Tibial artery (tissue), 4 donors: ENCODE measurements at regions not wholly inside any gene's neighbourhood (a gene's known extent, or its start where the extent isn't known, plus 50 kb on each side); places are given as distances from the start of the nearest gene placed in this dataset.
A peak's percentile ranks its signal among the peaks of the same experiment; 100 is the strongest.

Source experiments
- DNase-seq, 2 donors: peaks; one replicate each; pipeline ENCODE4 v3.0.0-alpha.2; 2019
- H3K27ac ChIP-seq, 2 donors: fragments of 200-600 bp; sonication (generic) in 1 of 2; 1 replicate in 1 of 2; 2 replicates in 1 of 2; pipeline ENCODE4 v1.5.1; 2018 to 2019; ENCODE audit warnings: mild to moderate bottlenecking in 1 of 2
- H3K27me3 ChIP-seq, 2 donors: fragments of 200-600 bp; sonication (generic) in 1 of 2; one replicate each; pipeline versions ENCODE4 v1.5.1 to v1.6.0; 2016 to 2019
- H3K36me3 ChIP-seq, 3 donors: fragments of 200-600 bp; sonication (generic) in 2 of 3; one replicate each; pipeline ENCODE4 v1.5.1; 2016 to 2019; ENCODE audit warnings: mild to moderate bottlenecking in 2 of 3
- H3K4me1 ChIP-seq, 4 donors: fragments of 200-600 bp; sonication (generic) in 2 of 4; 1 replicate in 3 of 4; 2 replicates in 1 of 4; pipeline ENCODE4 v1.5.1; 2016 to 2019
- H3K4me3 ChIP-seq, 2 donors: fragments of 200-600 bp; sonication (generic) in 1 of 2; 1 replicate in 1 of 2; 2 replicates in 1 of 2; pipeline ENCODE4 v1.5.1; 2018 to 2019; ENCODE audit warnings: mild to moderate bottlenecking in 2 of 2
- H3K9me3 ChIP-seq, 3 donors: fragments of 200-600 bp; sonication (generic) in 1 of 3; one replicate each; pipeline ENCODE4 v1.5.1; 2016 to 2019
- CTCF ChIP-seq, 2 experiments: fragments of 200-600 bp in 1 of 2; fragments of 450-650 bp in 1 of 2; IDR thresholded peaks; one replicate each; pipeline ENCODE4 v1.5.1; 2017 to 2019; ENCODE audit warnings: antibody characterized with exemption in 2 of 2, mild to moderate bottlenecking in 1 of 2, moderate library complexity in 1 of 2
- intact Hi-C: fragments of 100-400 bp; cut with DNase I; formaldehyde crosslinking; loops from one replicate; pipeline ENCODE4 v1.15.0; 2023; ENCODE audit warnings: low total_unique reads

GRCh38 chr21:38752051-38752505 lies 53.7 kb upstream of the ETS2 start:
- peak overlapping the region; percentile 74 to 80 for H3K27ac ChIP-seq
- no peaks in the 10 kb centered on the region for H3K27me3 ChIP-seq
- H3K36me3 ChIP-seq, result no peaks in the 10 kb centered on the region
- no peak for DNase-seq
- TF ChIP-seq CTCF (IDR thresholded peaks at IDR 0.05), result no peak
- H3K4me1 ChIP-seq, result peaks cover 0 to 53% (median 41%) of the 10 kb centered on the region in 4 donors
- no peak overlapping the region for H3K4me3 ChIP-seq
- intact Hi-C loops, result loop anchor here (10.0 kb wide), 1 partner anchor 173 kb away; no protein-coding TSS in a partner anchor
- no peaks in the 10 kb centered on the region for H3K9me3 ChIP-seq

DNA sequence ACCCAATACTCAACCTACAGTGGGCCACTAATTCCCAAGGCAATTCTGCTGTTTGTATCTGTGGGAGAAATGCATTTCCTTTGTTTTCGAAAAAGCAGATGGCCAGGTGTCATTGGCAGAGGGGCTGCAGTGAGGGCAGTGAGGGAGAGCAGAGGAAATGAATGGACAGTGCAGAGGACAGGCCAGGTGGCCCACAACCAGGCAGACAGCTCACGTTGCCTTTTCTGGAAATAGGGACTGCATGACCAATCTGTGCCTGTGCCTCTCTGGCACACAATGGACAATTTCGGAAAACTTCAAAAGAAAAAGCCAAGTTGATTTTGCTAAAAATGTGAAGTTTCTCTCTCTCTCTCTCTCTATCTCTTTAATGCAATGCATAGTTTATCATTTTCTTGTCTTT lies 52.6 kb upstream of the ETS2 start:
- intact Hi-C loops, result loop anchor here (10.0 kb wide), 1 partner anchor 172 kb away; no protein-coding TSS in a partner anchor
- TF ChIP-seq CTCF (IDR thresholded peaks at IDR 0.05), result no peak
- H3K27me3 ChIP-seq, result no peaks in the 10 kb centered on the region
- H3K36me3 ChIP-seq, result no peaks in the 10 kb centered on the region
- DNase-seq, result no peak
- no peaks in the 10 kb centered on the region for H3K9me3 ChIP-seq
- peaks cover 0 to 63% (median 44%) of the 10 kb centered on the region in 4 donors for H3K4me1 ChIP-seq
- no peak overlapping the region for H3K4me3 ChIP-seq
- H3K27ac ChIP-seq, result peak overlapping the region; percentile 74 to 80

DNA sequence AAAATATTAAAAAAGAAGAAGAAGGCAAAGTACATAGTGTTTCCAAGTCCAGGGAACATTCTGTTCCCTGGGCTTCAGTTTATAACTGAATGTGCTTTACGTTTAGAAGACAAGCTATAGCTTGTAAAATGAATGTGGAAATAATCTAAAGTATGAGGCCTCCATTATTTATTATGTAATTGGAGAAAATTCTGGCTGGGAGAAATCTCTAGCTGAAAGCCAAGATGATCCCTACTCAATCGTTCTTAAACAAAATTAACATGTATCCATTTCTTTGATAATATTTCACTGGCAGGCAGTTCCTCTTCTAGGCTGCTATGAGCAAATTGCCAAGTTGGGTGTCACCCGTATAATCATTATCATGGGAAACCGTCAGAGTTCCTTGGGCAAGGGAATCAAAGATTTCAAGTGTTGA lies 52.2 kb upstream of the ETS2 start:
- Histone ChIP-seq H3K27ac (peak overlapping the region; percentile 74 to 80), H3K36me3 (no peaks in the 10 kb centered on the region), H3K27me3 (no peaks in the 10 kb centered on the region), H3K4me3 (no peak overlapping the region), H3K4me1 (peaks cover 0 to 67% (median 45%) of the 10 kb centered on the region in 4 donors), H3K9me3 (no peaks in the 10 kb centered on the region)
- intact Hi-C loops, result loop anchor here (10.0 kb wide), 1 partner anchor 171 kb away; no protein-coding TSS in a partner anchor
- no peak for DNase-seq
- TF ChIP-seq CTCF (IDR thresholded peaks at IDR 0.05), result no peak
